Prostate gland (tissue), 2 donors: ENCODE measurements at regions not wholly inside any gene's neighbourhood (a gene's known extent, or its start where the extent isn't known, plus 50 kb on each side); places are given as distances from the start of the nearest gene placed in this dataset.
A peak's percentile ranks its signal among the peaks of the same experiment; 100 is the strongest.

Source experiments
- DNase-seq: peaks from one replicate; pipeline ENCODE4 v3.0.0-alpha.2; 2019; ENCODE audit warnings: low spot score
- H3K27ac ChIP-seq, 2 donors: fragments of 200-600 bp; sonication (generic); 2 replicates each; pipeline ENCODE4 v1.5.1; 2017 to 2019
- H3K27me3 ChIP-seq: fragments of 200-600 bp; sonication (generic); replicated peaks from 2 replicates; pipeline ENCODE4 v1.5.1; 2019; ENCODE audit not compliant: insufficient read depth
- H3K36me3 ChIP-seq, 2 donors: fragments of 200-600 bp; sonication (generic); 1 replicate in 1 of 2; 2 replicates in 1 of 2; pipeline versions ENCODE4 v1.5.1 to v1.8.1; 2017 to 2019
- H3K4me1 ChIP-seq: fragments of 200-600 bp; sonication (generic); replicated peaks from 2 replicates; pipeline ENCODE4 v1.5.1; 2019
- H3K4me3 ChIP-seq, 2 donors: fragments of 200-600 bp; sonication (generic); 2 replicates each; pipeline ENCODE4 v1.5.1; 2017 to 2019
- H3K9me3 ChIP-seq: fragments of 200-600 bp; sonication (generic); 2 replicates; pipeline ENCODE4 v1.5.1; 2017
- CTCF ChIP-seq, 4 experiments: fragments of 200-600 bp in 2 of 4; fragments of 450-650 bp in 2 of 4; sonication (generic) in 2 of 4; IDR thresholded peaks; 1 replicate in 3 of 4; 2 replicates in 1 of 4; pipeline ENCODE4 v1.5.1; 2016 to 2019; ENCODE audit warnings: antibody characterized with exemption in 4 of 4, mild to moderate bottlenecking in 2 of 4, moderate library complexity in 2 of 4
- POLR2A ChIP-seq: fragments of 450-650 bp; IDR thresholded peaks from one replicate; pipeline ENCODE4 v1.6.1; 2016; ENCODE audit warnings: antibody characterized with exemption, mild to moderate bottlenecking
- POLR2AphosphoS5 ChIP-seq: sonication (generic); formaldehyde crosslinking; IDR thresholded peaks from one replicate; pipeline ENCODE4 v1.6.1; 2017; ENCODE audit warnings: antibody characterized with exemption
- WGBS: methylation state at CpG from one replicate; pipeline ENCODE4 v1.1.5; 2018; 5-methylcytosine and 5-hydroxymethylcytosine counted together
- intact Hi-C: fragments of 100-400 bp; cut with DNase I; formaldehyde crosslinking; loops from one replicate; pipeline ENCODE4 v1.14.2; 2022

DNA sequence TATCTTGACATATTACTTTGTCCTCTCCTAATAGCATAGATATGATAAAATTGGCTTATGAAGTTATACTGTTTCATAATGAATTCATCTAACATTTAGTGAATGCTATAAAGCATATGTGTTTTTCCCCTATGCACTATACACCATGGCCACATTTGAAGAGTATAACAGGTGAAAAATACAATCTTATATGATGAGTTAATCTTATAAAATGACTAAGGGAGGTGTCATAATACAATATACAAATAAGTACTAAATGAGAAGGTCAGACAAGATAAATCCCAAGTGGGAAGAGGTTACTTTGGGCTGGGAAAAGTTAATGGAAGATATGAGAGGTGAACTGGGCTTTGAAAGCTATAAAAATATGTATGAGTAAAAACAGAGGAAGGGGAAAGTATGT is 174.4 kb downstream of the PCSK1 start:
- H3K36me3 ChIP-seq = no peaks in the 10 kb centered on the region
- H3K27ac ChIP-seq = no peak overlapping the region
- intact Hi-C loops = no loop called here
- TF ChIP-seq POLR2AphosphoS5 (no peak), POLR2A (no peak), CTCF (IDR thresholded peaks at IDR 0.05) (no peak)
- no peaks in the 10 kb centered on the region for H3K9me3 ChIP-seq
- no peak for DNase-seq
- no peak overlapping the region for H3K4me3 ChIP-seq
- H3K27me3 ChIP-seq = no peaks in the 10 kb centered on the region
- H3K4me1 ChIP-seq = no peaks in the 10 kb centered on the region

GRCh38 chr5:96257904-96258303 is 175.1 kb downstream of the PCSK1 start:
- no peak for DNase-seq
- H3K27ac ChIP-seq = no peak overlapping the region
- H3K9me3 ChIP-seq = no peaks in the 10 kb centered on the region
- TF ChIP-seq CTCF (IDR thresholded peaks at IDR 0.05) (no peak), POLR2A (no peak), POLR2AphosphoS5 (no peak)
- intact Hi-C loops = no loop called here
- no peaks in the 10 kb centered on the region for H3K27me3 ChIP-seq
- no peaks in the 10 kb centered on the region for H3K4me1 ChIP-seq
- H3K36me3 ChIP-seq = no peaks in the 10 kb centered on the region
- no peak overlapping the region for H3K4me3 ChIP-seq
- 90% methylated on average over 2 of the region's 2 CpGs for WGBS

GRCh38 chr5:96256795-96257470 is 176.1 kb downstream of the PCSK1 start:
- 71% methylated on average over 5 of the region's 5 CpGs for WGBS
- Histone ChIP-seq H3K4me3 (no peak overlapping the region), H3K36me3 (no peaks in the 10 kb centered on the region), H3K9me3 (no peaks in the 10 kb centered on the region), H3K27me3 (no peaks in the 10 kb centered on the region), H3K4me1 (no peaks in the 10 kb centered on the region), H3K27ac (no peak overlapping the region)
- intact Hi-C loops = no loop called here
- TF ChIP-seq POLR2A (no peak), CTCF (IDR thresholded peaks at IDR 0.05) (no peak), POLR2AphosphoS5 (no peak)
- no peak for DNase-seq

- peak overlapping the region; percentile 46 to 58 for H3K27ac ChIP-seq
- 20% methylated on average over 5 of the region's 5 CpGs for WGBS
- H3K4me3 ChIP-seq = no peak overlapping the region
- DNase-seq = peak; percentile 27
- no peaks in the 10 kb centered on the region for H3K9me3 ChIP-seq
- H3K4me1 ChIP-seq = no peaks in the 10 kb centered on the region
- no peaks in the 10 kb centered on the region for H3K36me3 ChIP-seq
- no peaks in the 10 kb centered on the region for H3K27me3 ChIP-seq
- intact Hi-C loops = no loop called here
- peak; percentile 13 for TF ChIP-seq POLR2AphosphoS5
- TF ChIP-seq CTCF (IDR thresholded peaks at IDR 0.05) = no peak
Measured at GRCh38 chr5:96254980-96255691, 177.9 kb downstream of the PCSK1 start.

GRCh38 chr5:96253140-96253539 is 179.9 kb downstream of the PCSK1 start:
- H3K27ac ChIP-seq = no peak overlapping the region
- no peak overlapping the region for H3K4me3 ChIP-seq
- no peaks in the 10 kb centered on the region for H3K27me3 ChIP-seq
- no peaks in the 10 kb centered on the region for H3K36me3 ChIP-seq
- no peaks in the 10 kb centered on the region for H3K9me3 ChIP-seq
- no peak for DNase-seq
- TF ChIP-seq POLR2AphosphoS5 (no peak), POLR2A (no peak), CTCF (IDR thresholded peaks at IDR 0.05) (no peak)
- intact Hi-C loops = no loop called here
- H3K4me1 ChIP-seq = no peaks in the 10 kb centered on the region
- 47% methylated on average over 2 of the region's 2 CpGs for WGBS
